ENCODE measurements at regions not wholly inside any gene's neighbourhood (a gene's known extent, or its start where the extent isn't known, plus 50 kb on each side); places are given as distances from the start of the nearest gene placed in this dataset.
A peak's percentile ranks its signal among the peaks of the same experiment; 100 is the strongest.
"Not testable (repeated sequence)": the region's sequence is repeated elsewhere in the genome, so short reads cannot be mapped to it uniquely, and the experiment has no call there.

DNA sequence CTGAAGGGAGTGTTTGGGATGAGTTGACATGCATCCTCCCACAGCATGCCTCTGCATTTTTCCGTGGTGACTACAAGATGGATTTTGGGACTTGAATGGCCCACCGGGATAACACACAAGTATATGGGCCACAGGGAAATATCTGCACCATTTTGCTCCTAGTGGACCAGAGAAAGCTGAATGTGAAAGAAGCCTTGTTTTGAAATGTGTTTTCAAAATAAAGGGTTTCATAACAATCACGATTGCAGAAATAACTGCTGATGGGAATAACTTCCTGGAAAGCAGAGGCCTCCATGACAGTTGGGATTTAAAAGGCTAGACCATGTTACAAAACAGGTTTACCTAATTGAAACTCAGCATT is 77.5 kb upstream of the PRR23C start:
- H3K36me3 ChIP-seq = no peaks in the 10 kb centered on the region
- no peaks in the 10 kb centered on the region for H3K27me3 ChIP-seq
- intact Hi-C loops (cut with DNase I) = no loop called here
- no peaks in the 10 kb centered on the region for H3K4me1 ChIP-seq
- no peak overlapping the region for H3K4me3 ChIP-seq
- peak in 1 of 2 donors; percentile 7 for DNase-seq (ENCODE audit: low spot score in 2 of 2)
- TF ChIP-seq, protein P1, sequence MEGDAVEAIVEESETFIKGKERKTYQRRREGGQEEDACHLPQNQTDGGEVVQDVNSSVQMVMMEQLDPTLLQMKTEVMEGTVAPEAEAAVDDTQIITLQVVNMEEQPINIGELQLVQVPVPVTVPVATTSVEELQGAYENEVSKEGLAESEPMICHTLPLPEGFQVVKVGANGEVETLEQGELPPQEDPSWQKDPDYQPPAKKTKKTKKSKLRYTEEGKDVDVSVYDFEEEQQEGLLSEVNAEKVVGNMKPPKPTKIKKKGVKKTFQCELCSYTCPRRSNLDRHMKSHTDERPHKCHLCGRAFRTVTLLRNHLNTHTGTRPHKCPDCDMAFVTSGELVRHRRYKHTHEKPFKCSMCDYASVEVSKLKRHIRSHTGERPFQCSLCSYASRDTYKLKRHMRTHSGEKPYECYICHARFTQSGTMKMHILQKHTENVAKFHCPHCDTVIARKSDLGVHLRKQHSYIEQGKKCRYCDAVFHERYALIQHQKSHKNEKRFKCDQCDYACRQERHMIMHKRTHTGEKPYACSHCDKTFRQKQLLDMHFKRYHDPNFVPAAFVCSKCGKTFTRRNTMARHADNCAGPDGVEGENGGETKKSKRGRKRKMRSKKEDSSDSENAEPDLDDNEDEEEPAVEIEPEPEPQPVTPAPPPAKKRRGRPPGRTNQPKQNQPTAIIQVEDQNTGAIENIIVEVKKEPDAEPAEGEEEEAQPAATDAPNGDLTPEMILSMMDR (IDR thresholded peaks at IDR 0.05) = no peak
- H3K27ac ChIP-seq = no peak overlapping the region
- no peaks in the 10 kb centered on the region for H3K9me3 ChIP-seq

DNA sequence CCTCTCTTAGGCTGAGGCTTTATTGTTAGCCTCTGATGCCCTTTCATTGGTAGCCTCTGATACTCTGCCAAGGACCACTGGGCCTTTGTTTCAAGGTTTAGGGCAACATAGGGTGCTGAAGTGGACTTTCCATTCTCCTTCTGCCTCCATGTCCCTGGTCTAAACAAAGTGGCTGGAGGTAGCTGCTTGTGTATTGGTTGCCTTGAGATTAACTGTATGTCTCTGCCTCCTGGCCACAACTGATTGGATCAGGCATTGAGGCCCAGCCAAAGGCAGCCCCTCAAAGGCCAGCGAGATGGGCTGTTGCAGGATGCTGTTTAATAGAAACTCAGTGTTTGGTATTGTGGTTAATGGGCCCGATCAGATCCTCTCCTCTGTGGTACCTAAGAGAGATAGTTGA is 77.9 kb upstream of the PRR23C start:
- Histone ChIP-seq H3K27ac (no peak overlapping the region), H3K36me3 (no peaks in the 10 kb centered on the region), H3K9me3 (no peaks in the 10 kb centered on the region), H3K4me1 (no peaks in the 10 kb centered on the region), H3K4me3 (no peak overlapping the region), H3K27me3 (no peaks in the 10 kb centered on the region)
- intact Hi-C loops (cut with DNase I) = no loop called here
- TF ChIP-seq, protein P1 (IDR thresholded peaks at IDR 0.05) = no peak
- DNase-seq (ENCODE audit: low spot score in 2 of 2) = peak in 1 of 2 donors; percentile 35

DNA sequence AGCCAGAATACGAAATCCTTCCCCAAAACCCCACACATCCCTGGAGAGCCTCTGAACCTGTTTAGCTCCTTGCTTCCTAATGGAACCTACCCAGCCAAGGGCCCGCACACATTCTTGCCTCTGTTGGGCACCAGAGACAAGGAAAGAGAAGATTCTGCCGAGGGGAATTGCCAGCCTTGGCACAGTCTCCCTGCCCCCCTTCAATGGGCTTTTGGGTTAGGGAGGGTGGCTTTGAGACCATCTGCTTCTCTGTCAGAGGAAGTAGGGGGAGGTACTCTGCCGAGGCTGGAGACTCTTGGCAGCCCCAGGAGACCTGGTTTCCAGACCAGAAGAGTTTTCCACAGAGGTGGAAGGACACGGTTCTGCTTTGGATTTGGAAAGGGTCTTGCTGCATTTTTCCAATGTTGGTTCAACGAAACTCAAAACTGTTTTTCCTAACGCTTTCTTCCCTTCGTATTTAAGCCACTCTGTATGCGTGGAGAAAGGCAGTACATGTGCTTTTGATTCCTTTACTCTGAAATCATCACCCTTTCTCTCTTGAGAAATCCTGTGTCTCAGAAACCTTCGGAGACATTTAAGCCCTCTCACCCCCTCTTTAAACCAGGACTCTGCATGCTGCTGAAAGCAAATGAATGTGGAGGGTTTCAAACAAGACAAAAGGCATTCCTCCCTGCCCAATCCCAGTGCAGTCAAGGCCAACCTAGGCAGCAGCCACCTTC is 78.8 kb upstream of the PRR23C start:
- TF ChIP-seq, protein P1 (IDR thresholded peaks at IDR 0.05) = no peak
- H3K27ac ChIP-seq = no peak overlapping the region
- H3K4me1 ChIP-seq = no peaks in the 10 kb centered on the region
- no peaks in the 10 kb centered on the region for H3K27me3 ChIP-seq
- DNase-seq (ENCODE audit: low spot score in 2 of 2) = peak in 1 of 2 donors; percentile 28
- no peaks in the 10 kb centered on the region for H3K9me3 ChIP-seq
- H3K36me3 ChIP-seq = no peaks in the 10 kb centered on the region
- intact Hi-C loops (cut with DNase I) = no loop called here
- no peak overlapping the region for H3K4me3 ChIP-seq

DNA sequence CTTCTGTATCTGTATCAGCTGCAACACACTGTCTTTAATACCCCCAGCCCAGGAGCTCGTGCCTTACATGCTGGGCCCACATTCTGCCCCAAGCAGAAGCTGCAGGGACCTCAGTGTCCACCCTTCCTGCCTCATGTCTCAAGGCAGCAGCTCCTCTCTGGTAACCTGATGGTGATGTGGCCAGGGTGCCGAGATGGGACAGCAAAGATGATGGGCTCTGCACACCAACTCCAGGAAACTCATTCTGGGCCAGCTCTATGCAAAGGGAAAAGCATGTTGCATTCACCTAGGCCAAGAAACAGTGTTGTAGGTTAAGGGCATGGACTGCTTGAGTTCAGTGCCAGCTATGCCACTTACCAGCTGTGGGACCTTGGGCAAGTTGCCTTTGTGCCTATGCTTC is 79.5 kb upstream of the PRR23C start:
- intact Hi-C loops (cut with DNase I) = no loop called here
- Histone ChIP-seq H3K27me3 (no peaks in the 10 kb centered on the region), H3K36me3 (no peaks in the 10 kb centered on the region), H3K4me1 (no peaks in the 10 kb centered on the region), H3K9me3 (no peaks in the 10 kb centered on the region), H3K27ac (no peak overlapping the region), H3K4me3 (no peak overlapping the region)
- peak in 1 of 2 donors; percentile 21 for DNase-seq (ENCODE audit: low spot score in 2 of 2)
- TF ChIP-seq, protein P1 (IDR thresholded peaks at IDR 0.05) = no peak

DNA sequence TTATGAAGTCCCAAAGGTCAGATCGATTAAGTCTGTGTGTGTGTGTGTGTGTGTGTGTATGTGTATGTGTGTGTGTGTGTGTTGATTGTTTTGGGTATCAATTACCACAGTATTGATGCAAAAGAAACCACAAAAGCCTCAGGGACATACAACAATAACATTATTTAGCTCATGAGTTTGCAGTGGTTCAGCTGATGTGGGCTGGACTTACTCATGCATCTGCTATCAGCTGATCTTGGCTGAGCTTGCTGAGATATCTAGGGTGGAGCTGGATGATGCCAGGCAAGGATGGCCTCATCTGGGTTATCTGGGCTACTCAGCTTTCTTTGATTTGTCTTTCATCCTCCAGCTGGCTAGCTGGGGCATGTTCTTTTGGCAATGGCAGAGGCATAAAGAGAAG is 82.4 kb upstream of the PRR23C start:
- TF ChIP-seq, protein P1 (IDR thresholded peaks at IDR 0.05) = no peak
- DNase-seq (ENCODE audit: low spot score in 2 of 2) = no peak
- H3K4me3 ChIP-seq = no peak overlapping the region
- no peaks in the 10 kb centered on the region for H3K36me3 ChIP-seq
- no peaks in the 10 kb centered on the region for H3K27me3 ChIP-seq
- intact Hi-C loops (cut with DNase I) = no loop called here
- H3K9me3 ChIP-seq = no peaks in the 10 kb centered on the region
- no peaks in the 10 kb centered on the region for H3K4me1 ChIP-seq
- H3K27ac ChIP-seq = no peak overlapping the region

DNA sequence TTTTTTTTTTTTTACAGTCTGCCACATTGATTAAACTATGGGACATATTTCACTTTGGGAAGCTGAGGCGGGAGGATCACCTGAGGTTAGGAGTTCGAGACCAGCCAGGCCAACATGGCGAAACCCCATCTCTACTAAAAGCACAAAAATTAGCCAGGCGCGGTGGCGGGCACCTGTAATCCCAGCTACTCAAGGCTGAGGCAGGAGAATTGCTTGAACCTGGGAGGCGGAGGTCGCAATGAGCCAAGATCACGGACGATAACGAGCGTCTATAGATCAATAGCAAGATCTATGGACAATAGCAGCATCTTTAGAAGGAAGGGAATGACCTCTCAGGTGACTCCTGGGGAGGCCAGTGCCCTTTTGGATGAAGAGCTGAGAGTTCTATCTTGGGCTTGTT is 82.9 kb upstream of the PRR23C start:
- DNase-seq (ENCODE audit: low spot score in 2 of 2); H3K27me3 ChIP-seq; intact Hi-C loops (cut with DNase I); H3K9me3 ChIP-seq; H3K27ac ChIP-seq; H3K36me3 ChIP-seq; H3K4me3 ChIP-seq; H3K4me1 ChIP-seq: not testable (repeated sequence)

Measured in ascending aorta (tissue), 2 donors.